ENCODE measurements at regions not wholly inside any gene's neighbourhood (a gene's known extent, or its start where the extent isn't known, plus 50 kb on each side); places are given as distances from the start of the nearest gene placed in this dataset.
"Not testable (repeated sequence)": the region's sequence is repeated elsewhere in the genome, so short reads cannot be mapped to it uniquely, and the experiment has no call there.

GRCh38 chrX:121858867-121859647 lies 811.6 kb downstream of the GLUD2 start:
- no peak for DNase-seq (ENCODE audit: low read depth)
- H3K4me3 ChIP-seq (ENCODE audit: low read length): no peak overlapping the region
- TF ChIP-seq, protein P1, sequence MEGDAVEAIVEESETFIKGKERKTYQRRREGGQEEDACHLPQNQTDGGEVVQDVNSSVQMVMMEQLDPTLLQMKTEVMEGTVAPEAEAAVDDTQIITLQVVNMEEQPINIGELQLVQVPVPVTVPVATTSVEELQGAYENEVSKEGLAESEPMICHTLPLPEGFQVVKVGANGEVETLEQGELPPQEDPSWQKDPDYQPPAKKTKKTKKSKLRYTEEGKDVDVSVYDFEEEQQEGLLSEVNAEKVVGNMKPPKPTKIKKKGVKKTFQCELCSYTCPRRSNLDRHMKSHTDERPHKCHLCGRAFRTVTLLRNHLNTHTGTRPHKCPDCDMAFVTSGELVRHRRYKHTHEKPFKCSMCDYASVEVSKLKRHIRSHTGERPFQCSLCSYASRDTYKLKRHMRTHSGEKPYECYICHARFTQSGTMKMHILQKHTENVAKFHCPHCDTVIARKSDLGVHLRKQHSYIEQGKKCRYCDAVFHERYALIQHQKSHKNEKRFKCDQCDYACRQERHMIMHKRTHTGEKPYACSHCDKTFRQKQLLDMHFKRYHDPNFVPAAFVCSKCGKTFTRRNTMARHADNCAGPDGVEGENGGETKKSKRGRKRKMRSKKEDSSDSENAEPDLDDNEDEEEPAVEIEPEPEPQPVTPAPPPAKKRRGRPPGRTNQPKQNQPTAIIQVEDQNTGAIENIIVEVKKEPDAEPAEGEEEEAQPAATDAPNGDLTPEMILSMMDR (IDR thresholded peaks at IDR 0.05; ENCODE audit: insufficient read depth, low read depth, low read length, missing control alignments): no peak

DNA sequence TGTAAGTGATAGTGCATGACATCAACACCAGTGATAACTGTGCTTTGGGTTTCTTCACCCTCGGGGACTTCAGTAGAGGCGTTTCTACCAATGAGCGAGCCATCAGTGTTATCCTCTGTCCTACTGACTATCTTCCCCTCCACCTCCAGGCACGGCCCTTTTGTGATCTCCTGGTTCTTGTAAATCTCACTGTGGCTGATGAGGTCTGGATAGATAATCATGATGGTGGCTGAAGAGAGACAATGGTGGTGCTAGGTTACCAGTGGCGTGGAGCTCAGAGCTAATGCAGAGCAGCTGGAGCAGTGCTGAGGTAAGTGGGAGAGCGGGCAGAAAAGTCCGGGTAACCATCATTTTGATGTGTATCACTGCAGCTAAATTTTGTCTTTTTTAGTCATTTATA lies 816.6 kb downstream of the GLUD2 start:
- DNase-seq (ENCODE audit: low read depth): no peak
- H3K4me3 ChIP-seq (ENCODE audit: low read length): no peak overlapping the region
- TF ChIP-seq, protein P1 (IDR thresholded peaks at IDR 0.05; ENCODE audit: insufficient read depth, low read depth, low read length, missing control alignments): no peak

DNA sequence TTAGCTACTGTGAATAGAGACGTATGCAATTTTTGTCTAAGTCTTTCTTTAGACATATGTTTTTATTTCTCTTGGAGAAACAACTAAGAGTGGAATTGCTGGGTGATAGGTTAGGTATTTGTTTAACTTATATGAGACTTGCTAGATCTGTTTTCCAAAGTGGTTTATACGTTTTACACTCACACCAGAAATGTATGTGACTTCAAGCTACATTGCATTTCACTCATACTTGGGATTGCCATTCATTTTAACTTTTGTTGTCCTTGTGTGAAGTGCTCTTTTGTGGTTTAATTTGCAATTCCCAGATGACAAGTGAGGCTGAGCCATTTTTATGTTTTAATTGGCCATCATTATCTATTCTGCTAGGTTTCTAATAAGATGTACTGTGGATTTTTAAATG lies 817.2 kb downstream of the GLUD2 start:
- DNase-seq (ENCODE audit: low read depth): no peak
- H3K4me3 ChIP-seq (ENCODE audit: low read length): no peak overlapping the region
- TF ChIP-seq, protein P1 (IDR thresholded peaks at IDR 0.05; ENCODE audit: insufficient read depth, low read depth, low read length, missing control alignments): no peak

DNA sequence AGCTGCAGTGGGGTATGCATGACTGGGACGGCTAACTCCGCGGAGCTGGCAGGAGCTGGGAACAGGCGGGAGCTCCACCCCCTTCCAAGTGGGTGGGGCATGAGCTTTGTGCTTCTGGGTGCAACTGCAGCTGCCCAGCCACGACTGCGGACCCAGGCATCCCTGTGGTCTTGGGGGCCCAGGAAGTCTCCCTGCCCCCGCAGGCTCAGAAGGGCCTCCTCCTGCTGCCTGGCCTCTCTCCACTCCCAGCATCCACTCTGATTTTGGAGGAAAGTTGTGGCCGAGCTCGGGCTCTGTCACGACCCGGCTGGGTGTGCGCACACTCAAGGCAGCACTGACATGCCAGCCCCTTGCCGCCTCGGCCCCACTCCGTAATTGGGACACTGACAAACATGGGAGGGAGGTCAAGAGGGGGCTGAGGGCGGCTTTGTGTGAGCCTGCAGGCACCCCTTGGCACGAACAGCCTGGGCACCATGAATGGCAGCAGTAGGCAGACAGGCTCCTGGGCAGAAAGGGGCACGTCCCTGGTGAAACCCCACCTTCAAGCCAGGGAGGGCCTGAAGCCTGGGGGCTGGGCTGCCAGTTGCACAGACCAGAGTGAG lies 822.6 kb downstream of the GLUD2 start:
- TF ChIP-seq, protein P1 (IDR thresholded peaks at IDR 0.05; ENCODE audit: insufficient read depth, low read depth, low read length, missing control alignments): no peak
- no peak for DNase-seq (ENCODE audit: low read depth)

GRCh38 chrX:121871122-121871521 lies 823.7 kb downstream of the GLUD2 start:
- TF ChIP-seq, protein P1 (IDR thresholded peaks at IDR 0.05; ENCODE audit: insufficient read depth, low read depth, low read length, missing control alignments): no peak
- no peak overlapping the region for H3K4me3 ChIP-seq (ENCODE audit: low read length)
- DNase-seq (ENCODE audit: low read depth): no peak

More for the DNA sequence above, 822.6 kb downstream of the GLUD2 start:
- H3K4me3 ChIP-seq (ENCODE audit: low read length): no peak overlapping the region

GRCh38 chrX:121876305-121876704 lies 828.9 kb downstream of the GLUD2 start:
- DNase-seq (ENCODE audit: low read depth): peak; percentile 56
- H3K4me3 ChIP-seq (ENCODE audit: low read length): no peak overlapping the region
- TF ChIP-seq, protein P1 (IDR thresholded peaks at IDR 0.05; ENCODE audit: insufficient read depth, low read depth, low read length, missing control alignments): no peak

- DNase-seq (ENCODE audit: low read depth); H3K4me3 ChIP-seq (ENCODE audit: low read length): not testable (repeated sequence)
These were observed 829.9 kb downstream of the GLUD2 start for GRCh38 chrX:121877337-121877736.
